PC-9 (cell line): ENCODE measurements at regions not wholly inside any gene's neighbourhood (a gene's known extent, or its start where the extent isn't known, plus 50 kb on each side); places are given as distances from the start of the nearest gene placed in this dataset.

ENCODE experiments used
- BruUV-seq: library from RNA; stranded (reverse); fragments of 400-500 nt; replicated peaks from 2 replicates; lab custom pipeline; 2021; lab: Mats Ljungman, UMichigan
- CTCF ChIA-PET: fragments of 300-600 bp; sonication (Branson Sonifier 250); formaldehyde crosslinking; loops from one replicate; lab custom pipeline; 2022; ENCODE audit warnings: antibody characterized with exemption; lab: Charles Lee
- POLR2A ChIA-PET: fragments of 300-600 bp; sonication (Branson Sonifier 250); formaldehyde crosslinking; loops from one replicate; lab custom pipeline; 2022; ENCODE audit warnings: antibody characterized with exemption; ENCODE audit not compliant: unreplicated experiment; lab: Charles Lee
- DNase-seq, 2 experiments: peaks; one replicate each; pipeline versions ENCODE4 v3.0.0 to v3.0.0-alpha.2; 2015 to 2022; ENCODE audit warnings: mixed read lengths in 1 of 2
- H2AFZ ChIP-seq: fragments of 200-600 bp; sonication (generic); 2 replicates; pipeline ENCODE4 v1.8.1; 2017; ENCODE audit warnings: antibody characterized with exemption
- H3F3A ChIP-seq: fragments of 200-600 bp; sonication (generic); 2 replicates; pipeline ENCODE4 v1.8.1; 2017; ENCODE audit warnings: antibody characterized with exemption, mild to moderate bottlenecking, low read depth; ENCODE audit not compliant: insufficient read depth
- H3K27ac ChIP-seq: fragments of 200-600 bp; sonication (generic); 2 replicates; pipeline ENCODE4 v1.6.1; 2016; ENCODE audit warnings: mixed run types
- H3K27me3 ChIP-seq: fragments of 200-600 bp; sonication (generic); 2 replicates; pipeline ENCODE4 v1.6.1; 2016; ENCODE audit warnings: low read depth, mixed run types; ENCODE audit not compliant: insufficient read depth
- H3K36me3 ChIP-seq: fragments of 200-600 bp; sonication (generic); 2 replicates; pipeline ENCODE4 v1.6.1; 2016; ENCODE audit warnings: low read depth, mixed run types
- H3K4me1 ChIP-seq: fragments of 200-600 bp; sonication (generic); replicated peaks from 2 replicates; pipeline ENCODE4 v1.6.1; 2016; ENCODE audit warnings: mixed run types; ENCODE audit not compliant: insufficient read depth
- H3K4me2 ChIP-seq: fragments of 200-600 bp; sonication (generic); 2 replicates; pipeline ENCODE4 v1.6.1; 2017; ENCODE audit warnings: mixed run types
- H3K4me3 ChIP-seq: fragments of 200-600 bp; sonication (generic); 2 replicates; pipeline ENCODE4 v1.6.1; 2016; ENCODE audit warnings: mixed run types
- H3K79me2 ChIP-seq: fragments of 200-600 bp; sonication (generic); 2 replicates; pipeline ENCODE4 v1.6.1; 2017; ENCODE audit warnings: low read depth, mixed run types
- H3K9me2 ChIP-seq: fragments of 200-600 bp; sonication (generic); 2 replicates; pipeline ENCODE4 v1.8.1; 2017; ENCODE audit warnings: mild to moderate bottlenecking; ENCODE audit not compliant: insufficient read depth
- H3K9me3 ChIP-seq: fragments of 200-600 bp; sonication (generic); 2 replicates; pipeline ENCODE4 v1.8.1; 2016; ENCODE audit warnings: low read depth; ENCODE audit not compliant: insufficient read depth
- H4K20me1 ChIP-seq: fragments of 200-600 bp; sonication (generic); 2 replicates; pipeline ENCODE4 v1.8.1; 2017; ENCODE audit not compliant: insufficient read depth
- CTCF ChIP-seq: fragments of 200-600 bp; sonication (generic); conservative IDR thresholded peaks from 2 replicates; pipeline ENCODE4 v1.6.1; 2017; ENCODE audit warnings: mixed run types, antibody characterized with exemption, mild to moderate bottlenecking, moderate library complexity
- EZH2 ChIP-seq: fragments of 200-600 bp; sonication (generic); IDR thresholded peaks from 2 replicates; pipeline ENCODE4 v1.8.0; 2017; ENCODE audit warnings: antibody characterized with exemption, low read depth
- intact Hi-C: fragments of 100-400 bp; cut with micrococcal nuclease; formaldehyde crosslinking; loops from one replicate; pipeline ENCODE4 v1.10.0; 2022; ENCODE audit not compliant: unreplicated experiment

GRCh38 chr2:235212501-235213158 is 260.8 kb downstream of the SH3BP4 start:
- no peak overlapping the region for H3K4me3 ChIP-seq
- intact Hi-C loops: no loop called here
- TF ChIP-seq CTCF (no peak), EZH2 (no peak)
- no peak for DNase-seq
- POLR2A ChIA-PET: no interaction called here
- no peak overlapping the region for H2AFZ ChIP-seq
- H3K36me3 ChIP-seq: no peaks in the 10 kb centered on the region
- H3K27ac ChIP-seq: no peak overlapping the region
- H3K4me2 ChIP-seq: no peak overlapping the region
- no TSS peak for BruUV-seq
- H3K9me2 ChIP-seq: no peaks in the 10 kb centered on the region
- peaks cover 7% of the 10 kb centered on the region; the same call in 1 of the 2 replicates for H3K4me1 ChIP-seq
- no peaks in the 10 kb centered on the region for H3K27me3 ChIP-seq
- no peaks in the 10 kb centered on the region for H4K20me1 ChIP-seq
- H3F3A ChIP-seq: no peaks in the 10 kb centered on the region
- H3K9me3 ChIP-seq: no peaks in the 10 kb centered on the region
- CTCF ChIA-PET: no interaction called here
- H3K79me2 ChIP-seq: no peaks in the 10 kb centered on the region

- CTCF ChIA-PET: interaction anchor here (0.6 kb wide), 1 partner anchor 456 kb away, joined by 11 read pairs; no protein-coding TSS in a partner anchor
- no peak for TF ChIP-seq CTCF
- no peak for TF ChIP-seq EZH2
These were observed 263.4 kb downstream of the SH3BP4 start for GRCh38 chr2:235215248-235215647.

GRCh38 chr2:235216901-235217300 is 265.1 kb downstream of the SH3BP4 start:
- POLR2A ChIA-PET: interaction anchor here (0.7 kb wide), 1 partner anchor 353 kb away, joined by 4 read pairs; no protein-coding TSS in a partner anchor
- no peak overlapping the region for H2AFZ ChIP-seq
- no TSS peak for BruUV-seq

More at GRCh38 chr2:235215248-235215647, 263.4 kb downstream of the SH3BP4 start:
- H3K9me2 ChIP-seq: no peaks in the 10 kb centered on the region
- no peaks in the 10 kb centered on the region for H4K20me1 ChIP-seq
- DNase-seq: no peak
- no peak overlapping the region for H3K4me3 ChIP-seq
- no peak overlapping the region for H2AFZ ChIP-seq
- H3K4me1 ChIP-seq: peaks cover 11% of the 10 kb centered on the region; the same call in 1 of the 2 replicates
- H3K27ac ChIP-seq: no peak overlapping the region
- no peaks in the 10 kb centered on the region for H3K36me3 ChIP-seq
- no peaks in the 10 kb centered on the region for H3K27me3 ChIP-seq
- POLR2A ChIA-PET: no interaction called here
- no TSS peak for BruUV-seq
- H3K79me2 ChIP-seq: no peaks in the 10 kb centered on the region
- H3K9me3 ChIP-seq: no peaks in the 10 kb centered on the region
- intact Hi-C loops: no loop called here
- H3K4me2 ChIP-seq: no peak overlapping the region
- H3F3A ChIP-seq: no peaks in the 10 kb centered on the region

More at GRCh38 chr2:235216901-235217300, 265.1 kb downstream of the SH3BP4 start:
- no peaks in the 10 kb centered on the region for H3K36me3 ChIP-seq
- H3K27ac ChIP-seq: no peak overlapping the region
- TF ChIP-seq EZH2 (no peak), CTCF (no peak)
- intact Hi-C loops: no loop called here
- CTCF ChIA-PET: no interaction called here
- no peak overlapping the region for H3K4me3 ChIP-seq
- H3K9me2 ChIP-seq: no peaks in the 10 kb centered on the region
- no peak for DNase-seq
- H3K9me3 ChIP-seq: no peaks in the 10 kb centered on the region
- H4K20me1 ChIP-seq: no peaks in the 10 kb centered on the region
- no peaks in the 10 kb centered on the region for H3K79me2 ChIP-seq
- H3K27me3 ChIP-seq: no peaks in the 10 kb centered on the region
- H3F3A ChIP-seq: no peaks in the 10 kb centered on the region
- H3K4me1 ChIP-seq: peaks cover 11% of the 10 kb centered on the region; the same call in 1 of the 2 replicates
- H3K4me2 ChIP-seq: no peak overlapping the region
